H1 (cell line): ENCODE measurements at regions not wholly inside any gene's neighbourhood (a gene's known extent, or its start where the extent isn't known, plus 50 kb on each side); places are given as distances from the start of the nearest gene placed in this dataset.

Experiments used
- CTCF ChIA-PET: fragments of 300-600 bp; sonication (Branson Sonifier 250); formaldehyde crosslinking; loops from one replicate; lab custom pipeline; 2021; ENCODE audit not compliant: partially characterized antibody; lab: Charles Lee
- POLR2A ChIA-PET: fragments of 300-600 bp; sonication (Branson Sonifier 250); formaldehyde crosslinking; loops from one replicate; lab custom pipeline; 2021; ENCODE audit warnings: inconsistent platforms; ENCODE audit not compliant: partially characterized antibody; lab: Charles Lee
- DNase-seq, 2 experiments: peaks; one replicate each; pipeline versions ENCODE4 v3.0.0 to v3.0.0-alpha.2; 2010 to 2022; ENCODE audit warnings: low spot score in 2 of 2, low read depth in 1 of 2, mixed read lengths in 1 of 2
- FAIRE-seq: peaks from 2 replicates; lab custom pipeline; 2011; peaks lifted over from hg19 to GRCh38; lab: Jason Lieb, UNC
- H2AFZ ChIP-seq: 2 replicates; pipeline ENCODE4 v1.8.1; 2012; ENCODE audit warnings: low read length, inconsistent platforms
- H2AK5ac ChIP-seq: 2 replicates; pipeline ENCODE4 v1.6.1; 2013; ENCODE audit warnings: low read depth, low read length
- H2BK120ac ChIP-seq: replicated peaks from 2 replicates; pipeline ENCODE3; 2013; ENCODE audit warnings: low read depth, low read length, inconsistent platforms
- H2BK12ac ChIP-seq: 2 replicates; pipeline ENCODE4 v1.6.1; 2013; ENCODE audit warnings: low read depth, low read length
- H2BK15ac ChIP-seq: 2 replicates; pipeline ENCODE4 v1.6.1; 2013; ENCODE audit warnings: low read length
- H2BK20ac ChIP-seq: 2 replicates; pipeline ENCODE4 v1.6.1; 2013; ENCODE audit warnings: low read length
- H2BK5ac ChIP-seq: 2 replicates; pipeline ENCODE4 v1.6.1; 2013; ENCODE audit warnings: low read depth, low read length
- H3K14ac ChIP-seq: 2 replicates; pipeline ENCODE4 v1.6.1; 2013; ENCODE audit warnings: inconsistent platforms; ENCODE audit not compliant: insufficient read length
- H3K18ac ChIP-seq: 2 replicates; pipeline ENCODE4 v1.6.1; 2013; ENCODE audit warnings: low read length; ENCODE audit errors: extremely low read depth
- H3K23ac ChIP-seq: 2 replicates; pipeline ENCODE4 v1.6.1; 2013; ENCODE audit warnings: inconsistent platforms; ENCODE audit not compliant: insufficient read length
- H3K23me2 ChIP-seq: 2 replicates; pipeline ENCODE4 v1.6.1; 2013; ENCODE audit warnings: low read depth, low read length
- H3K27ac ChIP-seq: 2 replicates; pipeline ENCODE4 v1.6.1; 2011; ENCODE audit warnings: low read depth, low read length, inconsistent platforms
- H3K27me3 ChIP-seq, 4 experiments: replicated peaks in 1 of 4; 1 replicate in 1 of 4; 2 replicates in 3 of 4; pipeline versions ENCODE4 v1.6.1 to v1.8.1; 2011 to 2013; ENCODE audit warnings: low read length in 3 of 4, mild to moderate bottlenecking in 3 of 4, inconsistent platforms in 2 of 4, mixed read lengths in 2 of 4, moderate library complexity in 1 of 4; ENCODE audit not compliant: control insufficient read depth in 3 of 4, insufficient read depth in 3 of 4; ENCODE audit errors: extremely low read depth in 1 of 4
- H3K36me3 ChIP-seq, 4 experiments: 2 replicates each; pipeline versions ENCODE4 v1.6.1 to v1.8.1; 2011 to 2013; ENCODE audit warnings: mild to moderate bottlenecking in 4 of 4, low read length in 3 of 4, moderate library complexity in 2 of 4, control low read depth in 1 of 4, inconsistent platforms in 1 of 4; ENCODE audit not compliant: insufficient read depth in 4 of 4, control insufficient read depth in 2 of 4
- H3K4ac ChIP-seq: replicated peaks from 2 replicates; pipeline ENCODE3; 2013; ENCODE audit warnings: low read length, low read depth, mixed read lengths, inconsistent platforms; ENCODE audit not compliant: insufficient read length
- H3K4me1 ChIP-seq, 4 experiments: replicated peaks in 1 of 4; 1 replicate in 1 of 4; 2 replicates in 3 of 4; pipeline versions ENCODE4 v1.6.1 to v1.8.1; 2011 to 2013; ENCODE audit warnings: low read length in 3 of 4, inconsistent platforms in 2 of 4, mixed read lengths in 1 of 4; ENCODE audit not compliant: insufficient read depth in 4 of 4, control insufficient read depth in 3 of 4
- H3K4me2 ChIP-seq, 2 experiments: 2 replicates each; pipeline versions ENCODE4 v1.6.1 to v1.8.1; 2011 to 2013; ENCODE audit warnings: low read depth in 2 of 2, low read length in 2 of 2, control low read depth in 1 of 2, inconsistent platforms in 1 of 2, mild to moderate bottlenecking in 1 of 2; ENCODE audit not compliant: insufficient read depth in 1 of 2
- H3K4me3 ChIP-seq, 4 experiments: fragments of 200-600, 300-600 bp in 1 of 4; sonication (generic), shearing (Covaris generic), sonication (Bioruptor Twin) in 1 of 4; 2 replicates each; pipeline versions ENCODE4 v1.5.1 to v1.8.1; 2011 to 2016; ENCODE audit warnings: low read length in 4 of 4, low read depth in 3 of 4, control low read depth in 2 of 4, inconsistent platforms in 2 of 4, mild to moderate bottlenecking in 2 of 4, mixed read lengths in 1 of 4, moderate library complexity in 1 of 4; ENCODE audit not compliant: insufficient read depth in 2 of 4; ENCODE audit errors: extremely low read depth in 1 of 4
- H3K56ac ChIP-seq: replicated peaks from 2 replicates; pipeline ENCODE3; 2013; ENCODE audit warnings: low read depth, mild to moderate bottlenecking, mixed read lengths, low read length, inconsistent platforms; ENCODE audit not compliant: insufficient read length
- H3K79me1 ChIP-seq: 2 replicates; pipeline ENCODE4 v1.6.1; 2013; ENCODE audit warnings: low read depth, low read length, control low read depth
- H3K79me2 ChIP-seq, 2 experiments: 2 replicates each; pipeline versions ENCODE4 v1.6.1 to v1.8.1; 2012 to 2013; ENCODE audit warnings: low read length in 2 of 2, mild to moderate bottlenecking in 2 of 2, inconsistent platforms in 1 of 2; ENCODE audit not compliant: insufficient read depth in 2 of 2, control insufficient read depth in 1 of 2
- H3K9ac ChIP-seq, 4 experiments: replicated peaks in 1 of 4; 1 replicate in 1 of 4; 2 replicates in 3 of 4; pipeline versions ENCODE4 v1.6.1 to v1.8.1; 2011 to 2013; ENCODE audit warnings: low read depth in 3 of 4, low read length in 3 of 4, control low read depth in 2 of 4, mild to moderate bottlenecking in 2 of 4, moderate library complexity in 2 of 4, inconsistent platforms in 1 of 4; ENCODE audit errors: extremely low read depth in 1 of 4
- H3K9me3 ChIP-seq, 2 experiments: 2 replicates each; pipeline versions ENCODE4 v1.6.1 to v1.8.1; 2012 to 2013; ENCODE audit warnings: mild to moderate bottlenecking in 2 of 2, moderate library complexity in 2 of 2, control low read depth in 1 of 2, inconsistent platforms in 1 of 2, low read depth in 1 of 2, low read length in 1 of 2, mixed read lengths in 1 of 2; ENCODE audit not compliant: insufficient read depth in 2 of 2
- H4K20me1 ChIP-seq, 2 experiments: replicated peaks in 1 of 2; 2 replicates each; pipeline versions ENCODE3 to v1.8.1; 2011 to 2013; ENCODE audit warnings: inconsistent platforms in 2 of 2, low read length in 2 of 2, mild to moderate bottlenecking in 1 of 2; ENCODE audit not compliant: insufficient read depth in 2 of 2, control insufficient read depth in 1 of 2
- H4K5ac ChIP-seq: 2 replicates; pipeline ENCODE4 v1.6.1; 2013; ENCODE audit warnings: low read length, low read depth, mixed read lengths, inconsistent platforms; ENCODE audit not compliant: insufficient read length
- H4K8ac ChIP-seq: 2 replicates; pipeline ENCODE4 v1.8.0; 2013; ENCODE audit warnings: mild to moderate bottlenecking, moderate library complexity, low read length, inconsistent platforms; ENCODE audit not compliant: insufficient read depth; ENCODE audit errors: extremely low read depth
- H4K91ac ChIP-seq: replicated peaks from 2 replicates; pipeline ENCODE3; 2013; ENCODE audit warnings: low read length, mixed read lengths, inconsistent platforms; ENCODE audit not compliant: insufficient read length
- EP300 ChIP-seq, 2 experiments: IDR thresholded peaks; 1 replicate in 1 of 2; 2 replicates in 1 of 2; pipeline ENCODE4 v1.6.1; 2011 to 2012; ENCODE audit warnings: low read depth in 2 of 2, low read length in 2 of 2, mild to moderate bottlenecking in 2 of 2, borderline replicate concordance in 1 of 2, inconsistent platforms in 1 of 2, moderate library complexity in 1 of 2
- EZH2 ChIP-seq: fragments of 200-600 bp; sonication (generic); IDR thresholded peaks from 2 replicates; pipeline ENCODE4 v1.7.1; 2012; ENCODE audit warnings: low read depth, mild to moderate bottlenecking, moderate library complexity, low read length, inconsistent platforms; ENCODE audit not compliant: severe bottlenecking
- GTF2F1 ChIP-seq: IDR thresholded peaks from 2 replicates; pipeline ENCODE4 v1.6.1; 2012; ENCODE audit warnings: low read depth, low read length, improper control_type of control experiment, borderline replicate concordance
- NANOG ChIP-seq: IDR thresholded peaks from 2 replicates; pipeline ENCODE4 v1.6.1; 2011; ENCODE audit warnings: low read length, low read depth, mild to moderate bottlenecking, inconsistent platforms; ENCODE audit not compliant: insufficient read depth, poor library complexity, severe bottlenecking
- NRF1 ChIP-seq: IDR thresholded peaks from 2 replicates; pipeline ENCODE4 v1.6.1; 2011; ENCODE audit warnings: mild to moderate bottlenecking, low read depth, low read length, improper control_type of control experiment
- RNF2 ChIP-seq: fragments of 200-900, 300-1000 bp; sonication (generic); IDR thresholded peaks from 2 replicates; pipeline ENCODE4 v1.7.1; 2016; ENCODE audit warnings: borderline replicate concordance, low read depth, mild to moderate bottlenecking, antibody characterized with exemption, low read length; ENCODE audit not compliant: poor library complexity, severe bottlenecking; ENCODE audit errors: missing control alignments
- TCF12 ChIP-seq: IDR thresholded peaks from 2 replicates; pipeline ENCODE4 v1.6.1; 2011; ENCODE audit warnings: low read depth, mild to moderate bottlenecking, low read length
- WGBS, 2 experiments: shearing (Covaris generic) in 1 of 2; methylation state at CpG; one replicate each; pipeline versions ENCODE4 v1.1.6 to v1.1.7; 2013 to 2015; ENCODE audit warnings: low lambda C conversion rate in 2 of 2, mixed read lengths in 2 of 2, inconsistent platforms in 1 of 2, low coverage in 1 of 2, missing lambda C conversion rate in 1 of 2; ENCODE audit not compliant: insufficient replicate concordance in 2 of 2, insufficient coverage in 1 of 2, insufficient read length in 1 of 2; ENCODE audit errors: extremely low coverage in 1 of 2, missing lambda C conversion rate in 1 of 2; 5-methylcytosine and 5-hydroxymethylcytosine counted together
- TF ChIP-seq, protein P1 (sequence below): IDR thresholded peaks from 2 replicates; pipeline ENCODE4 v1.6.1; 2012; ENCODE audit warnings: inconsistent platforms
- TF ChIP-seq, protein P2 (sequence below), 3 experiments: IDR thresholded peaks; 1 replicate in 2 of 3; 2 replicates in 1 of 3; pipeline versions ENCODE4 v1.5.1 to v1.6.1; 2011; ENCODE audit warnings: low read length in 3 of 3, mild to moderate bottlenecking in 3 of 3, inconsistent platforms in 2 of 3, low read depth in 1 of 3, moderate library complexity in 1 of 3; ENCODE audit not compliant: insufficient read depth in 1 of 3; ENCODE audit errors: control extremely low read depth in 1 of 3

- Histone ChIP-seq H3K9me3 (no peaks in the 10 kb centered on the region), H3K14ac (no peak overlapping the region), H2AFZ (no peak overlapping the region), H3K9ac (no peak overlapping the region), H3K79me1 (no peaks in the 10 kb centered on the region), H3K56ac (no peak overlapping the region), H3K36me3 (no peaks in the 10 kb centered on the region), H2BK20ac (no peak overlapping the region), H3K23ac (no peak overlapping the region), H2BK15ac (no peak overlapping the region), H4K20me1 (no peaks in the 10 kb centered on the region), H3K4ac (no peak overlapping the region), H3K27me3 (no peaks in the 10 kb centered on the region), H2BK120ac (no peak overlapping the region), H3K79me2 (no peaks in the 10 kb centered on the region), H4K8ac (no peak overlapping the region), H4K5ac (no peak overlapping the region), H3K4me3 (no peak overlapping the region), H2AK5ac (no peak overlapping the region), H3K4me1 (no peaks in the 10 kb centered on the region; a peak in 1 of 7 replicates), H3K27ac (no peak overlapping the region), H2BK5ac (no peak overlapping the region), H3K18ac (no peak overlapping the region), H3K4me2 (no peak overlapping the region), H4K91ac (no peak overlapping the region), H2BK12ac (no peak overlapping the region), H3K23me2 (no peaks in the 10 kb centered on the region)
- whole genome bisulfite sequencing, 2 experiments, result 88% methylated on average over 4 of the region's 4 CpGs; no CpG with 5 or more reads in 1 of the 2 experiments
- FAIRE-seq, result no peak
- DNase-seq, result no peak
- CTCF ChIA-PET, result interaction anchor here (0.5 to 1.0 kb wide), 2 partner anchors 30 to 801 kb away, joined by 3 read pairs; no protein-coding TSS in a partner anchor
- POLR2A ChIA-PET, result no interaction called here
- TF ChIP-seq EZH2 (no peak), NANOG (no peak), RNF2 (no peak), TCF12 (no peak), GTF2F1 (no peak), NRF1 (no peak), EP300 (IDR thresholded peaks at IDR 0.05; ENCODE audit: borderline replicate concordance in 1 of 2, low read depth in 2 of 2, low read length in 2 of 2) (no peak)
- TF ChIP-seq, protein P1, sequence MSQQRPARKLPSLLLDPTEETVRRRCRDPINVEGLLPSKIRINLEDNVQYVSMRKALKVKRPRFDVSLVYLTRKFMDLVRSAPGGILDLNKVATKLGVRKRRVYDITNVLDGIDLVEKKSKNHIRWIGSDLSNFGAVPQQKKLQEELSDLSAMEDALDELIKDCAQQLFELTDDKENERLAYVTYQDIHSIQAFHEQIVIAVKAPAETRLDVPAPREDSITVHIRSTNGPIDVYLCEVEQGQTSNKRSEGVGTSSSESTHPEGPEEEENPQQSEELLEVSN, result no peak
- TF ChIP-seq, protein P2, sequence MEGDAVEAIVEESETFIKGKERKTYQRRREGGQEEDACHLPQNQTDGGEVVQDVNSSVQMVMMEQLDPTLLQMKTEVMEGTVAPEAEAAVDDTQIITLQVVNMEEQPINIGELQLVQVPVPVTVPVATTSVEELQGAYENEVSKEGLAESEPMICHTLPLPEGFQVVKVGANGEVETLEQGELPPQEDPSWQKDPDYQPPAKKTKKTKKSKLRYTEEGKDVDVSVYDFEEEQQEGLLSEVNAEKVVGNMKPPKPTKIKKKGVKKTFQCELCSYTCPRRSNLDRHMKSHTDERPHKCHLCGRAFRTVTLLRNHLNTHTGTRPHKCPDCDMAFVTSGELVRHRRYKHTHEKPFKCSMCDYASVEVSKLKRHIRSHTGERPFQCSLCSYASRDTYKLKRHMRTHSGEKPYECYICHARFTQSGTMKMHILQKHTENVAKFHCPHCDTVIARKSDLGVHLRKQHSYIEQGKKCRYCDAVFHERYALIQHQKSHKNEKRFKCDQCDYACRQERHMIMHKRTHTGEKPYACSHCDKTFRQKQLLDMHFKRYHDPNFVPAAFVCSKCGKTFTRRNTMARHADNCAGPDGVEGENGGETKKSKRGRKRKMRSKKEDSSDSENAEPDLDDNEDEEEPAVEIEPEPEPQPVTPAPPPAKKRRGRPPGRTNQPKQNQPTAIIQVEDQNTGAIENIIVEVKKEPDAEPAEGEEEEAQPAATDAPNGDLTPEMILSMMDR (IDR thresholded peaks at IDR 0.05; ENCODE audit: control extremely low read depth in 1 of 3, insufficient read depth in 1 of 3, low read depth in 1 of 3, low read length in 3 of 3), result no peak
Measured at GRCh38 chr4:137640156-137640837, 108.0 kb upstream of the PCDH18 start.
